Left kidney (tissue), 1 donor: ENCODE measurements at regions not wholly inside any gene's neighbourhood (a gene's known extent, or its start where the extent isn't known, plus 50 kb on each side); places are given as distances from the start of the nearest gene placed in this dataset.
"Not testable (repeated sequence)": the region's sequence is repeated elsewhere in the genome, so short reads cannot be mapped to it uniquely, and the experiment has no call there.

Source experiments
- DNase-seq: peaks from one replicate; pipeline ENCODE4 v3.0.0-alpha.2; 2013

- peak; percentile 67 for DNase-seq
Measured at GRCh38 chr6:140537834-140538705, 1163.6 kb upstream of the CITED2 start.

- DNase-seq: no peak
Measured at GRCh38 chr6:140537211-140537610, 1162.8 kb upstream of the CITED2 start.

GRCh38 chr6:140535511-140535910 lies 1161.1 kb upstream of the CITED2 start:
- DNase-seq: no peak

- no peak for DNase-seq
Measured at GRCh38 chr6:140533526-140533925, 1159.1 kb upstream of the CITED2 start.

GRCh38 chr6:140504776-140505175 lies 1130.3 kb upstream of the CITED2 start:
- no peak for DNase-seq

GRCh38 chr6:140500849-140501248 lies 1126.4 kb upstream of the CITED2 start:
- no peak for DNase-seq

GRCh38 chr6:140499607-140500006 lies 1125.2 kb upstream of the CITED2 start:
- DNase-seq: no peak

- DNase-seq: no peak
Measured at GRCh38 chr6:140494321-140495108, 1120.1 kb upstream of the CITED2 start.

- not testable (repeated sequence) for DNase-seq
Measured at GRCh38 chr6:140493470-140493869, 1119.0 kb upstream of the CITED2 start.

GRCh38 chr6:140490081-140490480 lies 1115.6 kb upstream of the CITED2 start:
- no peak for DNase-seq

GRCh38 chr6:140487586-140487985 lies 1113.1 kb upstream of the CITED2 start:
- no peak for DNase-seq

GRCh38 chr6:140486450-140487361 lies 1112.3 kb upstream of the CITED2 start:
- no peak for DNase-seq

- DNase-seq: no peak
Measured at GRCh38 chr6:140485740-140486449, 1111.4 kb upstream of the CITED2 start.

- DNase-seq: no peak
Measured at GRCh38 chr6:140480852-140481251, 1106.4 kb upstream of the CITED2 start.

GRCh38 chr6:140478631-140479030 lies 1104.2 kb upstream of the CITED2 start:
- DNase-seq: no peak

- no peak for DNase-seq
Measured at GRCh38 chr6:140475086-140475485, 1100.6 kb upstream of the CITED2 start.

- no peak for DNase-seq
Measured at GRCh38 chr6:140464720-140465119, 1090.3 kb upstream of the CITED2 start.

- DNase-seq: no peak
Measured at GRCh38 chr6:140463312-140463710, 1088.9 kb upstream of the CITED2 start.

GRCh38 chr6:140462453-140463311 lies 1088.2 kb upstream of the CITED2 start:
- peak; percentile 62 for DNase-seq

- DNase-seq: no peak
Measured at GRCh38 chr6:140462076-140462452, 1087.6 kb upstream of the CITED2 start.

GRCh38 chr6:140460267-140460666 lies 1085.8 kb upstream of the CITED2 start:
- no peak for DNase-seq
